GM18867 (cell line): ENCODE measurements at regions not wholly inside any gene's neighbourhood (a gene's known extent, or its start where the extent isn't known, plus 50 kb on each side); places are given as distances from the start of the nearest gene placed in this dataset.
"Not testable (repeated sequence)": the region's sequence is repeated elsewhere in the genome, so short reads cannot be mapped to it uniquely, and the experiment has no call there.

ENCODE experiments used
- ATAC-seq: cut with Tn5 transposase; IDR thresholded peaks from one replicate; pipeline ENCODE4 v1.9.1; 2021; ENCODE audit warnings: mild to moderate bottlenecking, moderate library complexity; ENCODE audit not compliant: unreplicated experiment

DNA sequence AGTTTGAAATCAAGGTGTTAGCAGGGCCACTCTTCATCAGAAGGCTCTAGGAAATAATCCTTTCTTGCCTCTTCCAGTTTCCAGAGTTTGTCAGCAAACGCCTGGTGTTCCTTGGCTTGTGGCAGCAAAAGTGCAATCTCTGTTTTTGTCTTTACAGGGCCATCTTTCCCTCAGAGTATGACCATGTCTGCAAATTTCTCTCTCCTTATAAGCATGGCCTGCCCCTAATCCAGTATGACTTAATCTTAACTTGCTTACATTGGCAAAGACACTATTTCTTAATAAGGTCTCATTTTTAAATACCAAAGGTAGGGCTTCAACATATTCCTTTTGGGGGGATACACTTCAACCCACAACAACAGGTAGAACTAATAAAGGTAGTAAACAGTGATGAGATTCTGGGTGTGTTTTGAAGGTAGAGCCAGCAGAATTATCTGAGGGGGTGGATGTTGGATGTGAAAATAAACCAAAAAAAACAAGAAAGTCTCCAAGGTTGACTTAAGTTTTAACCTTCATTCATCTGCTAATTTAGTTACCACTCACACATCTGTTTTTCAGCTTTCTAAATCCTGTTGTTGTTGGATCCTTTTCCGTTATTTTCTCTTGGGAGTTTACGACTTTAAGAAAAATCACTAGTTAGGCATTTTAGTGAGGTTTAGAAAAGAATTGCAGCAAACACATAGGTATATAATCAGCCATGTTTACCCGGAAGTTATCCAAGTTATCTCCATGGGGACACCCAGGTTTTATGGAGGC lies 234.4 kb upstream of the FIGN start:
- ATAC-seq: no peak

DNA sequence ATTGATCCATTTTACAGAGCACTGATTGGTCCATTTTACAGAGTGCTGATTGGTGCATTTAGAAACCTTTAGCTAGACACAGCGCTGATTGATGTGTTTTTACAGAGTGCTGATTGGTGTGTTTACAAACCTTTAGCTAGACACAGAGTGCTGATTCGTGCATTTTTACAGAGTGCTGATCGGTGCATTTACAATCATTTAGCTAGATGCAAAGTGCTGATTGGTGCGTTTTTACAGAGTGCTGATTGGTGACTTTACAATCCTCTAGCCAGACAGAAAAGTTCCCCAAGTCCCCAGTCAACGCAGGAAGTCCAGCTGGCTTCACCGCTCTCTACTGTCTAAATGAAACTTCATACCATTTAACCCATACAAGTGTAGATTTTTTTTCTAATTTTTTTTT lies 228.5 kb upstream of the FIGN start:
- not testable (repeated sequence) for ATAC-seq

DNA sequence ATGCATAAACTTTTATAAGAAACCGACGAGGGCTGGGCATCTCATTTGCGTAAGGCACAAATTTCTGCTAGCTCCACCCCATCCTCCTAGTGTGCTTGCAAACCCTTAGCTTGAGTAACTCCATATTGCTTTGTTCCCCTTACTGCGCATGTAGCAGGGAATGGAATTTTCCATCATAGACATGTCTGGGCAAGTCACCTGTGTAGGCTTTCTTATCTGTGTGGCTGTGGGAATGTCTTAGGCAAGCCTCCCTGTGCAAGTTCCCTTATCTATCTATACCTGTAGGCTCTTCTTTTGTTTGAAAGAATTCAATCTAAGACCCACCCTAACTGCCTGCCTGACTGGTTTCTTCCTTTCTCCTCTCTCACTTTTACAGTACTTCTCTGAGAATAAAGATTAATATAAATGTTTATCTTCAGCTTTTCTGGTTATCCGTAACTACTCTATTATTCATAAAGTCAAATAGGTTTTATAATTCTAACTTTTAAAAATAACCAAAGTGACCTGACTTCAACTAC lies 217.6 kb upstream of the FIGN start:
- no peak for ATAC-seq

DNA sequence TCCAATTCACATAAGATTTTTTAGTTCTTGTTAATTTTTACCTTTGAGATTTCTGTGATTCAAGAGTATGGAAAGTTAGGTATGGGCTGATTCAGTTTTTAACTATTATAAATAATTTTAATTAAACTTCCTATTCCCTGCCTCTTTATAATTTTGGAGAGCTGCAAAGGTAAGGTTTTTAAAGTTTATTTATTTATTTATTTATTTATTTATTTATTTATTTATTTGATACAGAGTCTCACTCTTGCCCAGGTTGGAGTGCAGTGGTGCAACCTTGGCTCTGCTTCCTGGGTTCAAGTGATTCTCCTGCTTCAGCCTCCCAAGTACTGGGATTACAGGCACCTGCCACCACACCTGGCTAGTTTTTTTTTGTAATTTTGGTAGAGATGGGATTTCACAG lies 215.5 kb upstream of the FIGN start:
- ATAC-seq: no peak

DNA sequence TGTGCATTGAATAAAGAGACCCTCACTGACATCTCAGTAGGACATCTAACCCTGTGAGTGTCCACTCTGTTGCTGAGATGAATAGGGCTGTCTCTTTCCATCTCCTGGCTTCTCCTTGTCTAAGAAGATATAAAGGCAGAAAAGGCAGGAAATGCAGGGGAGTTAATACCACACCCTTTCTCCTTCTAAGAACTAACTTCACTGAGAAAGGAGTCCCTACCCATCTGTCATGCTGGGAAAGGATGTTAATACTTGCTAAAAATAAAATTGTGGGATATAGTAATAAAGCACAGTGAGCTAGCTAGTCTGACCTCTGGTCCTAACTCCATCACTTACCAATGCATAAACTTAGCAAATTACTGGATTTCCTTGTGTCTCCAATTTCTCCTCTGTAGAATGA lies 213.9 kb upstream of the FIGN start:
- no peak for ATAC-seq

DNA sequence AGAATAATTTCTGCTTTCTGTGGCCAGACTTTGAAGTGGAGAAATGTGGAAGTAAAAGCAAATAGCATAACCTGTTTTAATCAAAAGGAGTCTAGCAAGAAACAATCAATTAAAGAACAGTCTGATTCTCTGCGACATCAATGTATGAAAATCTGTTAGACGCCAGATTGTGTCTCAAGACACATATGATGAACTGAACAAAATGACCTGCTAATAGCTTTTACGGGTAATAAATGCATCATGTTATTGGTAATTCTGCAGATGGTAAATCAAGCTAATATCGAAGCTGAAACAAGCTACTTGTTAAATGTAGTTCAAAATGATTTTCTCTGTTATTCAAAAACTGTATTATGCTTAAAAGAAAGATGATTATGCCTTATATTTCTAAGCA lies 208.5 kb upstream of the FIGN start:
- no peak for ATAC-seq

DNA sequence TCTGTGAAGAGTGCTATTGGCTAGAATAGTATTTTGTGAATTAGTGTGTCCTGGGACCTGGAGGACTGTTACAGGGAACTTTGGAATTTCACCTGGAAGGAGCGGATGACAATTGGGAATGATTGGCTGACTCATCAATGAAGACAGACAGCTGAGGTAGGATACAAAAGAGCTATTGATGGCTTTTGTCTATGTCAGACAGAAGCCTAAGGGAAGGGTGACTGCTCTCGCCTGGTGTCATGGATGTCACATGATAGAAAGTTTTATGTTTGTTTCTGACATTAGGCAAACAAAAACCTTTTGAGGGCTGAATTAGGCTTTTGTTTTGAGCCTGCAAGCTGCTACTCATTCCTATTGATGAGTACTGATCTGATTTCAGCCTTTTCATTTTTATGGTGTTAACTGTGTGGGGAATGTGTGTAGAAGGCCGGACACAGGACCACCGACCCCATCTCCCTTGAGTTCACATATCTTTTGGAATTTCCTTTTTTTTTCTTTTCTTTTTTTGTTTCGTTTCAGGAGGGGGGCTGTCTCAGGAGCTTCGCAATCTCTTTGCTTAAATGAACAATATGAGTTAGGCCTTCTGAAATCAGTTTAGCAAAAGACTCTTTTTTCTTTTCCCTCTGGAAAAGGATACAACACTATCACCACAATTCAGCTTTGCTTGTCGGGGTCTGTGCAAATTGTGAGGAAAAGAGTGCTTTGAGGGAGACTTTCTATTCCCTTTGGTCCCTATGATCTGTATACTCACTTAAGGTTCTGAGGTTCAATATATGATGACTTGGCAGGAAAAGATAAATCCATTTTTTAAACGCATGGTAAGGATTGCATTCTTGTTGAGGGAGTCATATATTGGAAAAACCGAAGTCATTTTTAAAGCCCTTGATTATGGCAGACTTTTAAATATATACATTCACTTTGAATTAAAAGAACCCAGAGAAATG lies 207.9 kb upstream of the FIGN start:
- no peak for ATAC-seq

DNA sequence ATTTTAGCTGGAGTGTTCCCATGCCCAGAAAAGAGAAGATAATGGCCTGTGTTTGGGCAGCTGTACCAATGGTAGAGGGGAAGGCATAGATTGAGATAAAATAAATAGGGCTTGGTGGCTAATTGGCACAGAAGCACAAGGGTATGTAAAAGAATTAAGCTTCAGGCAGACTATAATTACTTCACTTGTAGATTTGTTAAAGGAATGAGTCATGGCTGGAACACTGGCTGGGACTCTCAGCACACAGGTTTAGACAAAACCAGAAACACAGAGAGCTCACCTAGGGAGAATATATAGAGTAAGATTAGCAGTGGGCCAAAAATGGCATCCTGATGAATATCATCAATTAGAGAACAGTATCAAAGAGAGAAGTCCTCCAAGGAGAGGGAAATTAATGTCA lies 198.3 kb upstream of the FIGN start:
- ATAC-seq: no peak

DNA sequence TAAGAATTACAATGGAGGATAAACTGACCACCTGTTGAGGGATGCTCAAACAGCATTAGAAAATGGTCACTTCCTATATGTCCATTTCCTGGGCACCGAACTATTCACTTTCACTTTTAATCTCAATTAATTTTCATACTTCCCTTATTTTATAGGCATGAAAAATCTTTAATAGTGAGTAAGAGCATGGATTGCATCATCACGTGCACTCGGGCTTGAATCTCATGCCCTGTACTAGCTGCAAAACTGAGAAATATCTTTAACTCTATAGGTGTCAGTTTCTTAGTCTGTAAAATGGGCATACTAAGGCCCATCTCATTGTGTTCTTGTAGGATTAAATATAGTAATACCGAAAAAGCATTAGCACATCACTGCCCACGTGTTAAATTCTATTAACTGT lies 183.9 kb upstream of the FIGN start:
- ATAC-seq: no peak

DNA sequence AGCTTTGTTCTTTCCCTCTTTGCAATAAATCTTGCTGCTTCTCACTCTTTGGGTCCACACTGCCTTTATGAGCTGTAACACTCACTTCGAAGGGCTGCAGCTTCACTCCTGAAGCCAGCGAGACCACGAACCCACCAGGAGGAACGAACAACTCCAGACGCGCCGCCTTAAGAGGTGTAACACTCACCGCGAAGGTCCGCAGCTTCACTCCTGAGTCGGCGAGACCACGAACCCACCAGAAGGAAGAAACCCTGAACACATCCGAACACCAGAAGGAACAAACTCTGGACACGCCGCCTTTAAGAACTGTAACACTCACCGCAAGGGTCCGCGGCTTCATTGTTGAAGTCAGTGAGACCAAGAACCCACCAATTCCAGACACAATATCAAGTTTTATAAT lies 178.7 kb upstream of the FIGN start:
- not testable (repeated sequence) for ATAC-seq

DNA sequence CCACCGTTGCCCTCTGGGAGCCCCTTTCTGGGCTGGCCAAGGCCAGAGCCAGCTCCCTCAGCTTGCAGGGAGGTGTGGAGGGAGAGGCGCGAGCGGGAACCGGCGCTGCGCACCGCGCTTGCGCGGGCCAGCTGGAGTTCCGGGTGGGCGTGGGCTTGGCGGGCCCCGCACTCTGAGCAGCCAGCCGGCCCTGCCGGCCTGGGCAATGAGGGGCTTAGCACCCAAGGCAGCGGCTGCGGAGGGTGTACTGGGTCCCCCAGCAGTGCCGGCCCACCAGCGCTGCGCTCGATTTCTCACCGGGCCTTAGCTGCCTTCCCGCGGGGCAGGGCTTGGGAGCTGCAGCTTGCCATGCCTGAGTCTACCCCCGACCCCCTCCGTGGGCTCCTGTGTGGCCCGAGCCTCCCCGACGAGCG lies 177.7 kb upstream of the FIGN start:
- ATAC-seq: not testable (repeated sequence)

DNA sequence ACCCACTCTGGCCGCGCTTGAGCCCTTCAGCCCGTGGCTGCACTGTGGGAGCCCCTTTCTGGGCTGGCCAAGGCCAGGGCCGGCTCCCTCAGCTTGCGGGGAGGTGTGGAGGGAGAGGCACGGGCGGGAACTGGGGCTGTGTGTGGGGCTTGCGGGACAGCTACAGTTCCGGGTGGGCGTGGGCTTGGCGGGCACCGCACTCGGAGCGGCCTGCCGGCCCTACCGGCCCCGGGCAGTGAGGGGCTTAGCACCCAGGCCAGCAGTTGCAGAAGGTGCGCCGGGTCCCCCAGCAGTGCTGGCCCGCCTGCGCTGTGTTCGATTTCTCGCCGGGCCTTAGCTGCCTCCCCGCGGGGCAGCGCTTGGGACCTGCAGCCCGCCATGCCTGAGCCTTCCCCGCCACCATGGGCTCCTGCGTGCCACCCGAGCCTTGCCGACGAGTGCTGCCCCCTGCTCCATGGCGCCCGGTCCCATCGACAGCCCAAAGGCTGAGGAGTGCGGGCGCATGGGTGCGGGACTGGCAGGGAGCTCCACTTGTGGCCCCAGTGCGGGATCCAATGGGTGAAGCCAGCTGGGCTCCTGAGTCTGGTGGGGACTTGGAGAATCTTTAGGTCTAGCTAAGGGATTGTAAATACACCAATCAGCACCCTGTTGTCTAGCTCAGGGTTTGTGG lies 173.7 kb upstream of the FIGN start:
- ATAC-seq: no peak

DNA sequence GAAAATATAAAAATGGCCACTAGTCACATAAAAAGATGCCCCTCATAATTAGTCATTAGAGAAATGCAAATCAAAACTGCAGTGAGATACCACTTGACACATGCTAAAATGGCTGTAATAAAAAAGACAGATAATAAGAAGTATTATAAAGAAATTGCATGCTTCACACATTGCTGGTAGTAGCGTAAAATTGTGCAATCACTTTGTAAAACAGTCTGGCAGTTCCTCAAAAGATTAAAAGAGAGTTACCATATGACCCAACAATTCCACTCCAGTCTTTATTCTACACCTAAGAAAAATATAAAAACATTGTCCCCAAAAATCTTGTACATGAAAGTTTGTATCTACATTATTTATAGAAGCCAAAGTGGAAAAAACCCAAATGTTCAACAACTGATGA lies 170.6 kb upstream of the FIGN start:
- ATAC-seq: no peak

DNA sequence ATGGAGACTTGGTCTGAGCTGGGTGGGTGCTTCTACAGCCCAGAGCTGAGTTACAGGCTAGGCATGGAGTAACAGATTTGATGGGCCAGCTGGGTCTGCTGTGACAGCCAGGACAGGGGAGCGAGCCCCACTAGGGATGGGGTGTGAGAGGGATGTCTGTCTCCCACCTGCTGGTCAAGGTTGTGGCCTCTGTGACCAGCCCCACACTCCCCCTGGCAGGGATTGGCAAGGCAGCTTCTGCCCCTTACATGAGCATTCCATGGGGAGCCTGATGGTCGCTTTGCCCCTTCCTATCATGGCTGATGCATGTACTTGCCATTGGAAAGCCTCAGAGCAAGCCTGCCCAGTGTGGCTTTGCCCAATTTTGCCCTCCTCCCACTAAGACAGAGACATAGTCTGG lies 162.0 kb upstream of the FIGN start:
- no peak for ATAC-seq

DNA sequence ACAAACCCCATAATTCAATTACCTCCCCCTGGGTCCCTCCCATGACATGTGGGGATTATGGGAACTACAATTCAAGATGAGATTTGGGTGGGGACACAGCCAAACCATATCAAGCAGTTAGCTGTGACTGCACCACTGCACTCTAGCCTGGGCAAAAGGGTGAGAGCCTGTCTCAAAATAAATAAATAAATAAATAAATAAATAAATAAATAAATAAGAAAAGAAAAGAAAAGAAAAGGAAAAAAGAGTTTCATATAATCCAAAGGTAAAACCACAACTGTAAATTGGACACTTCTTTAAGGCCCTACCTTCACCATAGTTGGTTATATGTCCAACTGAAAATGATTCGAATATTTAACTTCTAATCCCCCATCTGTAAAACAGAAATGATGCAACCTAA lies 157.6 kb upstream of the FIGN start:
- ATAC-seq: not testable (repeated sequence)

DNA sequence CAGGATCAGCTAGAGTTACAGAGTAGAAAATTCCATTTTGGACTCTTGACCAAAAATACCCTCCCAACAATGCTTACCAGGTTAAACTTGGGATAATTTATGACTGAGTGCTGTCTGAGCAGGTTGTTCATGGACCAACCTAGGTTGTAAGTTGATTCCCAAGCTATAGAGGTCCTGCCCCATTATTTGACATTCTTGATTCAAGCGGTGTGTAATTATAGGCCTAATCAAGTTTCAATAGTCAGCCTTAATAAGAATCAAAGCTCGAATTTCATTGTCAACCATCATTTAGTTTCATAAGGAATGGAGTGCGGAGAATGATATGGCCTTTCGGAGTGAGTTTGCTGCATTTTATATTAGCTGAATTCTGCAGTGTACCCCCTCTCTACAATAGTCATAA lies 152.8 kb upstream of the FIGN start:
- no peak for ATAC-seq

DNA sequence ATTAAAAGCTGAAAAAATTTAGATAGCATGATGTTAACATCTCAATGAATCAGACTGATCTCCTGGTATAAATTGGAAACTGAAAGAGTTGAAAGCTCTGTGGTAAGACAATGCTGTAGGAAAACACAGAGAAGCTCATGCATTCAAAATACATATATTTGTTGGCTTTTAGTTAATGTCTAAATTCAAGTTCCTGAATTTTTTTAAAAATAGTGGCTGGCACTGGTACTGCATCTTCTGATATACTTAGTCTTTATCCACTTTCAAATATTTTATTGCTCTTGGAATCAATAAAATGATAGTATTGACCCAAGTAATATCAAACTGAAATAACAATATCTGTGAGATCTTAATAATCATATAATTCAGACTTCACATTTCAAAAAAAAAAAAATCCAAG lies 151.4 kb upstream of the FIGN start:
- no peak for ATAC-seq

DNA sequence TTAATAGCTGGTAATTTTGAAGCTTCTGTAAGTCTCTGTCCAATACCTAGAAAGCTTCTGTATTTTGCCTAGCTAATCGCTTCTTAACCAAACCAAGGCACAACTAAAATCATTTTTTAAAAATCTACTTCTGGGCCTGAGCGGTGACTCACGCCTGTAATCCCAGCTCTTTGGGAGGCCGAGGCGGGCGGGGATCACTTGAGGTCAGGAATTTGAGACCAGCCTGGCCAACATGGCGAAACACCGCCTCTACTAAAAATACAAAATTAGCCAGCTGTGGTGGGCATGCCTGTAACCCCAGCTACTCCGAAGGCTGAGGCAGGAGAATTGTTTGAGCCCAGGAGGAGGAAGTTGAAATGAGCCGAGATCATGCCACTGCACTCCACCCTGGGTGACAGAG lies 148.6 kb upstream of the FIGN start:
- no peak for ATAC-seq

DNA sequence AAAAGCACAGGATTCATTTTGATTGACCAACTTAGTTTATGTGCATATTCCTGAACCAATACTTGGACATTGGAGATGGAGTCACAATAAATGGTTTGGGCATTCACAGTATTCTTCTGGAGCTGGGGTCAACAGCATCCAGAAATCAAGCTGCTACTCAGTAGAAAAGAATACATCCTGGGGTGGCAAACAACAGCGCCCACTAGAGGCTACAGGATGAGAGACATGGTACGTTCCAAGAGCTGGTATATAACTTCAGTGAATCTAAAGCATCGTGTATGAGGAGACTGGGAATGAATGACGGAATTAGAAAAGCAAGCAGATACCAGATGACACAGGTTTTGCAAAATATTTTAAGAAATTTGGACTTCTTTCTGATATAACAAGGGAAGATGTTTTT lies 142.9 kb upstream of the FIGN start:
- ATAC-seq: peak; percentile 68

DNA sequence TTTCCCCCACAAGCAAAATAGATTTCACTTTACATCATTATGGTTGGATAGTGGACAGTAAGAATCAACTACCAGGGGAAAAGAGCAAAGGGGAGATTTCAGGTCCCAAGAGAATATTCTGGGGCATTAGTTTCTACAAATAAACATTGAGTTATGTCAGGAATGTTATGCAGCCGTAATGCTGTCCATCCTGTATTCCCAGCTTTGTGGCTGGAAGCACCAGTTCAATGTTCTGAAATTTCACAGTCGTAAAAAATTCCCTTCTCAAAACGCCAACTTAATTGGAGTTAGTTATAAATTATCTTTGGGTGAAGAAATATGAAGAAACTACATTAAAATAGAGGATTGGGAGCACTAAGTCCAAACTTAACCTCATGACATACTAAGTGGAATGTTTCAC lies 141.5 kb upstream of the FIGN start:
- no peak for ATAC-seq

DNA sequence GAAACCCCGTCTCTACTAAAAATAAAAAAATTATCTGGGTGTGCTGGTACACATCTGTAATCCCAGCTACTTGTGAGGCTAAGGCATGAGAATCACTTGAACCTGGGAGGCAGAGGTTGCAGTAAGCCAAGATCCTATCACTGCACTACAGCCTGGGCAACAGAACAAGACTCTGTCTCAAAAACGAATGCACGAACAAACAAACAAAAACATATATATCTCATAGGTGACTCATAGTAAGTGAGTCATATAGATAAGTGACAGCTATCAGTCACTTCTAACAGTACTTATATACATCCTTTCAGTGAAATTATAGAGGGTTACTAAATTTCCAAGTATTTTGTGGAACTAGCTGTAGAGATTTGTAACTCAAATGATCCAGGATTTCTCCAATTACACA lies 127.3 kb upstream of the FIGN start:
- ATAC-seq: no peak
